ENCODE measurements at regions not wholly inside any gene's neighbourhood (a gene's known extent, or its start where the extent isn't known, plus 50 kb on each side); places are given as distances from the start of the nearest gene placed in this dataset.

DNA sequence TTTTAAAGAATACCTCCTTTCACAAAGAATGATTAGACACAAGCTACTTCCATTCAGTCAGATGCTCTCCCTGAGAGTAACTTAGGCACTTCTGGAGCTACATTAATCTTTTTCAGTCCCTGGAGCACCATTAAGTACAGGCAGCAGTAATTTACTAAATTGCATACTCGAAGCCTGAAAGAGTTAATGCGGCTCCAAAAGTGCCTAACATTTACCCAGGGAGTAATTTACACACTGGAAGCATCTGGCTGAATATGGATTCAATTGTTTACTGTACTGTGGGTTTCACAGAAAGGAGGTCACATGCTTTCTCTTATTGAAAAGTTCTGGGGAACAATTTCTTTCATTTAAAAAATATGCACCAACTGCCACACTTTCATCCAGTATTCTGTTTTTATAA is 260.8 kb upstream of the TENM3 start:
- H3K27me3 ChIP-seq = no peaks in the 10 kb centered on the region
- no peak overlapping the region for H3K4me3 ChIP-seq (ENCODE audit: low read depth, low read length)
- no peaks in the 10 kb centered on the region for H3K9me3 ChIP-seq
- no peaks in the 10 kb centered on the region for H3K36me3 ChIP-seq
- H3K4me1 ChIP-seq = no peaks in the 10 kb centered on the region
- DNase-seq = no peak
- TF ChIP-seq, protein P1, sequence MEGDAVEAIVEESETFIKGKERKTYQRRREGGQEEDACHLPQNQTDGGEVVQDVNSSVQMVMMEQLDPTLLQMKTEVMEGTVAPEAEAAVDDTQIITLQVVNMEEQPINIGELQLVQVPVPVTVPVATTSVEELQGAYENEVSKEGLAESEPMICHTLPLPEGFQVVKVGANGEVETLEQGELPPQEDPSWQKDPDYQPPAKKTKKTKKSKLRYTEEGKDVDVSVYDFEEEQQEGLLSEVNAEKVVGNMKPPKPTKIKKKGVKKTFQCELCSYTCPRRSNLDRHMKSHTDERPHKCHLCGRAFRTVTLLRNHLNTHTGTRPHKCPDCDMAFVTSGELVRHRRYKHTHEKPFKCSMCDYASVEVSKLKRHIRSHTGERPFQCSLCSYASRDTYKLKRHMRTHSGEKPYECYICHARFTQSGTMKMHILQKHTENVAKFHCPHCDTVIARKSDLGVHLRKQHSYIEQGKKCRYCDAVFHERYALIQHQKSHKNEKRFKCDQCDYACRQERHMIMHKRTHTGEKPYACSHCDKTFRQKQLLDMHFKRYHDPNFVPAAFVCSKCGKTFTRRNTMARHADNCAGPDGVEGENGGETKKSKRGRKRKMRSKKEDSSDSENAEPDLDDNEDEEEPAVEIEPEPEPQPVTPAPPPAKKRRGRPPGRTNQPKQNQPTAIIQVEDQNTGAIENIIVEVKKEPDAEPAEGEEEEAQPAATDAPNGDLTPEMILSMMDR (IDR thresholded peaks at IDR 0.05; ENCODE audit: low read depth, low read length) = no peak

DNA sequence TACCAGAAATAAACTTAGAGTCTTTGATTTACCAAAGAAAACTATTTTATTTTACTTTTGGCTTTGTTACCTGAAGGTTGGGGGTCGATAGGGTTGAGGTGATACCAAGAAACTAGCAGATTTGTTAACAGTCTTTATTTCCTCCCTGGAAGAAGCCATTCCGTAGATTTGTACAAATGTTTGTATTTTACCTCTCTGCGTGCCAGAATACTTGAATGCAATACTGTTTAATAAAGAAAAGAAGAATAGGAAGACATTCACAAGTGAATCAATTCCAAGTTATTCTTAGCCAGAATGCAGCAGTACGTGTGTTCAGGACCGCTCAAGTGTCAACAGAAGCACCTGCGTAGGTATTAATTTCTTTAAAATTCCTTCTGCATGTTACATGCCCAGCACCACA is 260.3 kb upstream of the TENM3 start:
- no peaks in the 10 kb centered on the region for H3K27me3 ChIP-seq
- TF ChIP-seq, protein P1 (IDR thresholded peaks at IDR 0.05; ENCODE audit: low read depth, low read length) = no peak

DNA sequence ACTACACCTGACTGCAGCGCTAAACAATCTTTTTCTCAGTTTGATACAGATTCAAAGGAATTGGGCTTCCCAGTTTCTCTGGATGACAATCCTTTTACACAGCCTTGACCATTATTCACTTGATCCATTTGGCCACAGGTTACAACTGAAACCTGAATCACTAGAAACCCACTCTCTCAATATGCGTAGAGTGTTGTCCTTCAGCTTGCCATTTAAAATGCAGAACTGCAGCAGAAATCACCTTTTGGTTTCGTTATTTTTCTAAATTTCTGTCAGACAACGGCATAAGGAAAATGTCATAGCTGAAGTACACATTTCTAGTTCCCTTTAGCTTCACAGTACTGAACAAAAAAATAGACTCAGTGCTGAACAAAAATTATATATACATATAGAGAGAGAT is 255.8 kb upstream of the TENM3 start:
- H3K9me3 ChIP-seq = no peaks in the 10 kb centered on the region
- no peaks in the 10 kb centered on the region for H3K27me3 ChIP-seq
- H3K4me1 ChIP-seq = peaks cover 2% of the 10 kb centered on the region; the same call in 1 of the 2 replicates
- H3K4me3 ChIP-seq (ENCODE audit: low read depth, low read length) = no peak overlapping the region
- DNase-seq = no peak
- TF ChIP-seq, protein P1 (IDR thresholded peaks at IDR 0.05; ENCODE audit: low read depth, low read length) = no peak
- no peaks in the 10 kb centered on the region for H3K36me3 ChIP-seq

More for the DNA sequence above, 260.3 kb upstream of the TENM3 start:
- H3K9me3 ChIP-seq = no peaks in the 10 kb centered on the region
- DNase-seq = no peak
- H3K4me1 ChIP-seq = no peaks in the 10 kb centered on the region
- no peaks in the 10 kb centered on the region for H3K36me3 ChIP-seq
- H3K4me3 ChIP-seq (ENCODE audit: low read depth, low read length) = no peak overlapping the region

DNA sequence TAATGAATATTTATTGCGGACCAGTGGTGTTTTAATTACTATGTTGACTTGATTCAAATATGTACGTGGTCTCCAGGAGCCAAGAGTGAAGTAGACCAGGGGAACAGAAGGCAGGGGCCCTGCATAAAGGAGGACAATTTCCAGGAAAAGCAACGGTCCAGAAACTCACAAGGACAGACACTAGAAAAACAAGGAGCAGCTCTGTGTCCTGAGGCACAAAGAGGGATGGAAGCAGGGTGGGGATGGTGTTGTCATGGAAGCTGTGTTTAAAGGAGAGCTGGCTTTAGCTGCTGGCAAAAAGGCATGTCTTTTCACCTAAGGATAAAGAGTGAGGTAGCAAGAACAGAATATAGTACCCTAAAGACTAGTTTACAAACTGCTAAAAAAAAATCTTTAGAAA is 254.1 kb upstream of the TENM3 start:
- DNase-seq = no peak
- H3K4me3 ChIP-seq (ENCODE audit: low read depth, low read length) = no peak overlapping the region

DNA sequence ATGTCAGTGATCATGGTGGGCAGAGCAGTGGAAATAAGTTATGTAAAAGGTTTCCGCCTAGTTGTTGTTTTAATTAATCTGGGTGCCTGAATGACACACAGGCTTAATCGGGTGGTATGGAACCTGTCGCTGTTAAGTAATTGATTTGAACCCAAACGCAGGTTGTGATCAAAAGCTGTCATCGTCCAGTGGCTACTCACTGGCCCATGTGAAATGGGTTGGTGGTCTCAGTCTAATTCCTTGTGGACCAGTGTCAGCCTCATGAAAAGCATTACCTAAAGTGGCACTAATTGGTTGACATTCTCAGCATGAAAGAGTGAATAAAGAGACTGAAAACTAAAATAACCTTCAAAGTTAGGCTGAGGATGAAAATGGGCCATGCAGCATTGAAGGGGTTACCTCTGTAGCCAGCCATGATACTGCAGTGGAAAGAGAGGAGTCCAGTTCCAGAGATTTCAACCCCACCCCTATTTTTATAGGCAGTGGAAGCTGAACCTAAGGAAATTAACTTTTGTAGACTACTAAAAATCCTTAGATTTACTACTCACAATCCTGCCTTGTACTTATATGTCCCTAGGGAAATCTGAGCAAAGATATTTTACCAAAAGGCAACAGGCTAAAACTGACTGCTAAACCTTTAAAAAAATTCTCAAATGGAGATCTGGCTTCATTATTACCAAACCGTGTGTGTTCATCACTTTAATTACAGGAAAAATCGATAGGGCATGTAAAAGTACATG is 251.7 kb upstream of the TENM3 start:
- Histone ChIP-seq H3K27me3 (no peaks in the 10 kb centered on the region), H3K4me3 (ENCODE audit: low read depth, low read length) (no peak overlapping the region), H3K9me3 (no peaks in the 10 kb centered on the region), H3K4me1 (peaks cover 9% of the 10 kb centered on the region), H3K36me3 (no peaks in the 10 kb centered on the region)
- DNase-seq = no peak
- TF ChIP-seq, protein P1 (IDR thresholded peaks at IDR 0.05; ENCODE audit: low read depth, low read length) = no peak

More for the DNA sequence above, 254.1 kb upstream of the TENM3 start:
- peaks cover 9% of the 10 kb centered on the region for H3K4me1 ChIP-seq
- no peaks in the 10 kb centered on the region for H3K9me3 ChIP-seq
- TF ChIP-seq, protein P1 (IDR thresholded peaks at IDR 0.05; ENCODE audit: low read depth, low read length) = no peak
- no peaks in the 10 kb centered on the region for H3K36me3 ChIP-seq
- no peaks in the 10 kb centered on the region for H3K27me3 ChIP-seq
